ENCODE measurements at regions not wholly inside any gene's neighbourhood (a gene's known extent, or its start where the extent isn't known, plus 50 kb on each side); places are given as distances from the start of the nearest gene placed in this dataset.

DNA sequence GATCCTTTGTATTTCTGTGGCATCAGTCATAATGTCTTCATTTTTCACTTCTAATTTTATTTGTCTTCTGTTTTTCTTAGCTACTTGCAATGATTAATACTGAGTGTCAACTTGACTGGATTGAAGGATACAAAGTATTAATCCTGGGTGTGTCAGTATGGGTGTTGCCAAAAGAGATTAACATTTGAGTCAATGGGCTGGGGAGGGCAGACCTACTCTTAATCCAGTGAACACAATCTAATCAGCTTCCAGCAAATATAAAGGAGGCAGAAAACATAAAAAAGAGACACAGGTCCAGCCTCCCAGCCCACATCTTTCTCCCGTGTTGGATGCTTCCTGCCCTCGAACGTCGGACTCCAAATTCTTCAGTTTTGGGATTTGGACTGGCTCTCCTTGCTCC lies 640.9 kb upstream of the MIR17HG start:
- Histone ChIP-seq H3K36me3 (ENCODE audit: low read depth) (no peaks in the 10 kb centered on the region), H3K4me1 (replicated peaks; ENCODE audit: insufficient read depth) (no peaks in the 10 kb centered on the region), H3F3A (ENCODE audit: insufficient read depth, low read depth) (no peaks in the 10 kb centered on the region), H3K4me3 (no peak overlapping the region), H3K27ac (no peak overlapping the region), H3K79me2 (ENCODE audit: low read depth) (no peaks in the 10 kb centered on the region), H3K4me2 (no peak overlapping the region), H2AFZ (no peak overlapping the region), H3K9me3 (ENCODE audit: insufficient read depth, low read depth) (no peaks in the 10 kb centered on the region; the same call in 1 of the 2 replicates), H3K9me2 (ENCODE audit: insufficient read depth) (no peaks in the 10 kb centered on the region), H3K27me3 (ENCODE audit: insufficient read depth, low read depth) (no peaks in the 10 kb centered on the region), H4K20me1 (ENCODE audit: insufficient read depth) (no peaks in the 10 kb centered on the region)
- POLR2A ChIA-PET (ENCODE audit: unreplicated experiment): no interaction called here
- no peak for DNase-seq
- no TSS peak for BruUV-seq (replicated peaks)
- intact Hi-C loops (cut with micrococcal nuclease; ENCODE audit: unreplicated experiment): no loop called here
- CTCF ChIA-PET: no interaction called here
- TF ChIP-seq EZH2 (IDR thresholded peaks at IDR 0.05; ENCODE audit: low read depth): no peak
- TF ChIP-seq, protein P1, sequence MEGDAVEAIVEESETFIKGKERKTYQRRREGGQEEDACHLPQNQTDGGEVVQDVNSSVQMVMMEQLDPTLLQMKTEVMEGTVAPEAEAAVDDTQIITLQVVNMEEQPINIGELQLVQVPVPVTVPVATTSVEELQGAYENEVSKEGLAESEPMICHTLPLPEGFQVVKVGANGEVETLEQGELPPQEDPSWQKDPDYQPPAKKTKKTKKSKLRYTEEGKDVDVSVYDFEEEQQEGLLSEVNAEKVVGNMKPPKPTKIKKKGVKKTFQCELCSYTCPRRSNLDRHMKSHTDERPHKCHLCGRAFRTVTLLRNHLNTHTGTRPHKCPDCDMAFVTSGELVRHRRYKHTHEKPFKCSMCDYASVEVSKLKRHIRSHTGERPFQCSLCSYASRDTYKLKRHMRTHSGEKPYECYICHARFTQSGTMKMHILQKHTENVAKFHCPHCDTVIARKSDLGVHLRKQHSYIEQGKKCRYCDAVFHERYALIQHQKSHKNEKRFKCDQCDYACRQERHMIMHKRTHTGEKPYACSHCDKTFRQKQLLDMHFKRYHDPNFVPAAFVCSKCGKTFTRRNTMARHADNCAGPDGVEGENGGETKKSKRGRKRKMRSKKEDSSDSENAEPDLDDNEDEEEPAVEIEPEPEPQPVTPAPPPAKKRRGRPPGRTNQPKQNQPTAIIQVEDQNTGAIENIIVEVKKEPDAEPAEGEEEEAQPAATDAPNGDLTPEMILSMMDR (conservative IDR thresholded peaks at IDR 0.05): no peak

DNA sequence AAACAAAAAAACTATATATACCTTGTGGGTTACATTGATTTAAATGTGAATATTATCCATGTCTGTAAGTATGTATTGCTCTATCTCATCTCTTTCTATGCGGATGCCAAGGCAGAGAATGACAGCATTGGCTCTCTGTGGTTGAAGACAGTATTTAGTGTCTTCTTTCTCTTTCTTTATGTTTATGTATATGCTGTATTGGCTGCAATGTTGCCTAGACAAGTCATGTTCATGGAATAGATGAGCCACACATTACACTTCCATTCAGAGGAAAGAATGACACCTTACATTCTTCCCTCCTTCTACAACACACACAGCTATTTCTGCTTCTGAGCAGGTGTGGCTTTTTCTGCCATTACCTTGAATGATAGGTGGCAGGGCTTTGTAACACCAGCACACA lies 639.4 kb upstream of the MIR17HG start:
- no peaks in the 10 kb centered on the region for H3K36me3 ChIP-seq (ENCODE audit: low read depth)
- intact Hi-C loops (cut with micrococcal nuclease; ENCODE audit: unreplicated experiment): no loop called here
- CTCF ChIA-PET: no interaction called here
- DNase-seq: no peak
- H3K27me3 ChIP-seq (ENCODE audit: insufficient read depth, low read depth): no peaks in the 10 kb centered on the region
- POLR2A ChIA-PET (ENCODE audit: unreplicated experiment): no interaction called here
- H3K4me1 ChIP-seq (replicated peaks; ENCODE audit: insufficient read depth): no peaks in the 10 kb centered on the region
- no peak overlapping the region for H3K27ac ChIP-seq
- H3F3A ChIP-seq (ENCODE audit: insufficient read depth, low read depth): no peaks in the 10 kb centered on the region
- TF ChIP-seq, protein P1 (conservative IDR thresholded peaks at IDR 0.05): no peak
- TF ChIP-seq EZH2 (IDR thresholded peaks at IDR 0.05; ENCODE audit: low read depth): no peak
- H3K9me3 ChIP-seq (ENCODE audit: insufficient read depth, low read depth): no peaks in the 10 kb centered on the region; the same call in 1 of the 2 replicates
- H3K4me2 ChIP-seq: no peak overlapping the region
- H3K4me3 ChIP-seq: no peak overlapping the region
- no peak overlapping the region for H2AFZ ChIP-seq
- H3K9me2 ChIP-seq (ENCODE audit: insufficient read depth): no peaks in the 10 kb centered on the region
- H4K20me1 ChIP-seq (ENCODE audit: insufficient read depth): no peaks in the 10 kb centered on the region
- H3K79me2 ChIP-seq (ENCODE audit: low read depth): no peaks in the 10 kb centered on the region
- no TSS peak for BruUV-seq (replicated peaks)

DNA sequence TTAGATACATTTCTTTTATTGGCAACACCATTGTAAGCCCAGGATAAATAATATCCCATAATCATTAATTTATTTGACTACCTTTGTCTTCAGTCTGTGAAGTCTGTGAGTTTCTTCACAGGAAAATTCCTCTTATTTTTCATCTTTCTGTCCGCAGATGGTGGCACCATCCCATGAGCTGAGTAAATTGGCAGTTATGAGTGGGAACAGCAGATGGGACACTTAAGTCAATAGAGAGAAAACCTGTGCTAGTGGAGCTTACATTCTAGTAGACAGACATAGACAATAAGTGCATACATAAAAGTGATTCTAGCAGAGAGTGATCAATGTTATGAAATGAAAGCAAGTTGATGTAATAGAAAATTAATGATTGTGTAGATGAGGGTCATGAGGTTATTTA lies 638.2 kb upstream of the MIR17HG start:
- Histone ChIP-seq H3K27ac (no peak overlapping the region), H3K36me3 (ENCODE audit: low read depth) (no peaks in the 10 kb centered on the region), H3K4me3 (no peak overlapping the region), H2AFZ (no peak overlapping the region), H3K4me2 (no peak overlapping the region), H3K9me2 (ENCODE audit: insufficient read depth) (no peaks in the 10 kb centered on the region), H3K9me3 (ENCODE audit: insufficient read depth, low read depth) (no peaks in the 10 kb centered on the region), H3K4me1 (replicated peaks; ENCODE audit: insufficient read depth) (no peaks in the 10 kb centered on the region), H3K79me2 (ENCODE audit: low read depth) (no peaks in the 10 kb centered on the region), H3F3A (ENCODE audit: insufficient read depth, low read depth) (no peaks in the 10 kb centered on the region), H3K27me3 (ENCODE audit: insufficient read depth, low read depth) (no peaks in the 10 kb centered on the region), H4K20me1 (ENCODE audit: insufficient read depth) (no peaks in the 10 kb centered on the region)
- intact Hi-C loops (cut with micrococcal nuclease; ENCODE audit: unreplicated experiment): no loop called here
- ChIA-PET CTCF (no interaction called here), POLR2A (ENCODE audit: unreplicated experiment) (no interaction called here)
- no TSS peak for BruUV-seq (replicated peaks)
- TF ChIP-seq, protein P1 (conservative IDR thresholded peaks at IDR 0.05): no peak
- no peak for TF ChIP-seq EZH2 (IDR thresholded peaks at IDR 0.05; ENCODE audit: low read depth)
- no peak for DNase-seq
